ENCODE measurements at regions not wholly inside any gene's neighbourhood (a gene's known extent, or its start where the extent isn't known, plus 50 kb on each side); places are given as distances from the start of the nearest gene placed in this dataset.
"Not testable (repeated sequence)": the region's sequence is repeated elsewhere in the genome, so short reads cannot be mapped to it uniquely, and the experiment has no call there.

- no peak for DNase-seq
- H3K36me3 Mint-ChIP-seq: no peaks in the 10 kb centered on the region
- no peaks in the 10 kb centered on the region for H3K4me1 Mint-ChIP-seq
- H3K9me3 Mint-ChIP-seq: peaks cover 6% of the 10 kb centered on the region
- no peak overlapping the region for H3K4me3 Mint-ChIP-seq
- H3K27ac Mint-ChIP-seq: no peak overlapping the region
- H3K27me3 Mint-ChIP-seq: no peaks in the 10 kb centered on the region
- CTCF ChIA-PET: no interaction called here
Observed at GRCh38 chr2:122707224-122707824, 951.9 kb downstream of the TSN start.

- Mint-ChIP-seq H3K9me3 (peaks cover 17% of the 10 kb centered on the region), H3K27ac (no peak overlapping the region), H3K4me3 (no peak overlapping the region), H3K36me3 (no peaks in the 10 kb centered on the region), H3K27me3 (no peaks in the 10 kb centered on the region), H3K4me1 (no peaks in the 10 kb centered on the region)
- CTCF ChIA-PET: no interaction called here
- no peak for DNase-seq
Observed at GRCh38 chr2:122710049-122710448, 954.6 kb downstream of the TSN start.

DNA sequence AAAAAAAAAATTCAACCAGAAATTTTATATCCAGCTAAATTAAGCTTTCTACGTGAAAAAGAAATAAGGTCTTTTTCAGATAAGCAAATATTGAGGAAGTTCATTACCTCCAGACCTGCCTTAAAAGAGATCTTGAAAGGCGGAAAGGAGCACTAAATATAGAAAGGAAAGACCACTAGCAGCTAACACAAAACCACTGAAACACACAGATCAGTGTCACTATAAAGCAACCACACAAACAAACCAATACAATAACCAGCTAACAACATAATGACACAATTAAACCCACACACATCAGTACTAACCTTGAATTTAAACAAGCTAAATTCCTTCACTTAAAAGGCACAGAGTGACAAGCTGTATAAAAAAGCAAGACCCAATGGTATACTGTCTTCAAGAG, 958.3 kb downstream of the TSN start:
- peaks cover 17% of the 10 kb centered on the region for H3K9me3 Mint-ChIP-seq
- no peaks in the 10 kb centered on the region for H3K36me3 Mint-ChIP-seq
- CTCF ChIA-PET: interaction anchor here (0.6 kb wide), 1 partner anchor 346 kb away, joined by 3 read pairs; no protein-coding TSS in a partner anchor
- no peak for DNase-seq
- no peaks in the 10 kb centered on the region for H3K4me1 Mint-ChIP-seq
- no peak overlapping the region for H3K27ac Mint-ChIP-seq
- H3K4me3 Mint-ChIP-seq: no peak overlapping the region
- H3K27me3 Mint-ChIP-seq: no peaks in the 10 kb centered on the region

GRCh38 chr2:122720822-122721221, 965.4 kb downstream of the TSN start:
- H3K9me3 Mint-ChIP-seq, H3K27ac Mint-ChIP-seq, H3K4me1 Mint-ChIP-seq, CTCF ChIA-PET, H3K4me3 Mint-ChIP-seq, DNase-seq, H3K27me3 Mint-ChIP-seq, H3K36me3 Mint-ChIP-seq: not testable (repeated sequence)

GRCh38 chr2:122734766-122735424, 979.4 kb downstream of the TSN start:
- H3K36me3 Mint-ChIP-seq: no peaks in the 10 kb centered on the region
- no peak overlapping the region for H3K4me3 Mint-ChIP-seq
- CTCF ChIA-PET: no interaction called here
- peaks cover 4% of the 10 kb centered on the region for H3K4me1 Mint-ChIP-seq
- DNase-seq: no peak
- H3K9me3 Mint-ChIP-seq: no peaks in the 10 kb centered on the region
- no peak overlapping the region for H3K27ac Mint-ChIP-seq
- H3K27me3 Mint-ChIP-seq: no peaks in the 10 kb centered on the region

DNA sequence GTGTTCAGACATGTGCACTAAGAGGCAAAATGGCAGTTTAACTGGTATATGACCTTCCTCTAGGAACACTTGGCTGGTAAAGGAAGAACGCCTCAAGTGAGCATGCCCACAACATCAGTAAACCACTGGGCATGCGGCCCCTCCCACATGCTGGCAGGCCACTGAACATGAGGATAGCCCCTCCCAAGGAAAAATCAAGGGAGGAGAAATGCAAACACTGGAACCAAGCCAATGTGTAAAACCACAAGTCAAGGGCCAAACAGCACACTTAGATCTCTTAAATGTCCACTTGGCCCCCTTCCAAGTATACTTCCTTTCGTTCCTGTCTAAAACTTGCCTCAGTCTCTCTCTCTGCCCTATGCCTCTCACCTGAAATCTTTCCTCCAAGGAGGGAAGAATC, 980.8 kb downstream of the TSN start:
- DNase-seq: no peak
- H3K27ac Mint-ChIP-seq: no peak overlapping the region
- no peaks in the 10 kb centered on the region for H3K9me3 Mint-ChIP-seq
- H3K4me1 Mint-ChIP-seq: peaks cover 4% of the 10 kb centered on the region
- CTCF ChIA-PET: no interaction called here
- H3K4me3 Mint-ChIP-seq: no peak overlapping the region
- H3K27me3 Mint-ChIP-seq: no peaks in the 10 kb centered on the region
- H3K36me3 Mint-ChIP-seq: no peaks in the 10 kb centered on the region

DNA sequence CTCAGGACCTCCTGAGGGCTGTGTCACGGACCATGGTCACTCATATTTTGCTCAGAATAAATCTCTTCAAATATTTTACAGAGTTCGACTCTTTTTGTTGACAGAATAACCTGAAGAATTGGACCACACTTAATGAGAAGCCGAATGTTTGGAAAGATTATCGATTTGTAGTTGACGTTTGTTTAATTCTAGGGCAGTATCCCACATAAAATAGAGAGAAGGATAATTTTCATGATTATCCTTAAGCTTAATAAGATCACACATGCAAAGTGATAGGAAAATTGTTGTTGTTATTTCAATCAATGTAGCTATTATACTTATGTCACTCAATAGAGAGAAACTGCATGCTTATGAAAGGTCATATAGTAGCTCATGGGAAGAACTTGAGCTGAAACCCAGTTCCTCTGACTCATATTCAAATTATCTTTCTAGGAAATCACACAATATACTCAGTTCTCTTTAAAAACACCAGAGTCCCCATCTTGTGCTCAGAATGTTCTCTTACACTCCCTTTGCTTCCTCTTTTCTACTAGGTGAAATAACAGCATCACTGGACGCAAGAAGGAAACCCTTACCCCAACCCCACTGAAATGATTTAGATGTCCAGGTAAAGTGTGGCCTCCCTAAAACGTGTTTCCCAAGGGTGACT, 982.1 kb downstream of the TSN start:
- H3K9me3 Mint-ChIP-seq: no peaks in the 10 kb centered on the region
- no peak overlapping the region for H3K27ac Mint-ChIP-seq
- no peaks in the 10 kb centered on the region for H3K36me3 Mint-ChIP-seq
- no peak for DNase-seq
- peaks cover 4% of the 10 kb centered on the region for H3K4me1 Mint-ChIP-seq
- H3K4me3 Mint-ChIP-seq: no peak overlapping the region
- H3K27me3 Mint-ChIP-seq: no peaks in the 10 kb centered on the region
- CTCF ChIA-PET: interaction anchor here (0.5 kb wide), 1 partner anchor 1353 kb away, joined by 4 read pairs; no protein-coding TSS in a partner anchor

DNA sequence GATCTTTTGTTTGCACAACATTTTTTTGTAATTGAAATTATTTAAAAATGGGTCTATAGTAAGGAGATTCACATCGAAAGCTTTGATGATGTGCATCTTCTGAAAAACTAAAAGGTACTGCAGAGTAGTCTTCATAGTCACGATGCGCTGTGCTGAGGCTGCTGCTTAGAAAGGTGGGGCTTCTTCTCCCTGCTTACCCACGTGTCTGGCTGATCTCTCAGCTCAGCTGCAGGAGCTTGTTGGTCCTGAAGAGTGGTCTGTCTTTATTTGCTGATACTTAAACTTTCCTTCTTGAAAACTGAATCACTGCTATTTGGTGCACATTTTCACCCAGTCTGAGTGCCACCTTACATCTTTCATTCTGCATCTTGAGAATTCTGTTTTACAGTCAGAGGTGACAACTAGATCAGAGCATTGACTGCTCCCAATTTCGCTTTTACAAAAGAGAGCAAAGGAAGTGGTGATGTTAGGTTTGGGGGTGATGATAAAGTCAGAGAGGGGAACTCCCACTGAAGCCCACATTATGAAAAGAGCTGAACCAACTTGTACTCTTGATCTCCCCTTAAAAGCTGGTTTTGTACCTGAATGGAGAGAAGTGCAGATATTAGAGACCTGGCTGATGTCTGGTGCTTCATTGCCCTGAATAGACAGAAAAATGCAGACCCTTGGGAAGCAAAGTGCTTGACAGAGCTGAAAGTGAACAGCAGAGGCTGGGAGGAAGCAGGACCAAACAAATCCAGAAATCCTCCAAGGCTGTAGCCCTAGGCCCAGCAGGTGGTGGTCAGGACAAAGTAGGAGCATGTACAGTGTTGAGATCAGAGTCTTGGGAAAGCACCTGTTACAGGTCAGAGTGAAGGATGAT, 984.5 kb downstream of the TSN start:
- no peaks in the 10 kb centered on the region for H3K27me3 Mint-ChIP-seq
- peaks cover 4% of the 10 kb centered on the region for H3K4me1 Mint-ChIP-seq
- no peak for DNase-seq
- no peak overlapping the region for H3K4me3 Mint-ChIP-seq
- H3K27ac Mint-ChIP-seq: no peak overlapping the region
- no peaks in the 10 kb centered on the region for H3K9me3 Mint-ChIP-seq
- CTCF ChIA-PET: no interaction called here
- no peaks in the 10 kb centered on the region for H3K36me3 Mint-ChIP-seq

DNA sequence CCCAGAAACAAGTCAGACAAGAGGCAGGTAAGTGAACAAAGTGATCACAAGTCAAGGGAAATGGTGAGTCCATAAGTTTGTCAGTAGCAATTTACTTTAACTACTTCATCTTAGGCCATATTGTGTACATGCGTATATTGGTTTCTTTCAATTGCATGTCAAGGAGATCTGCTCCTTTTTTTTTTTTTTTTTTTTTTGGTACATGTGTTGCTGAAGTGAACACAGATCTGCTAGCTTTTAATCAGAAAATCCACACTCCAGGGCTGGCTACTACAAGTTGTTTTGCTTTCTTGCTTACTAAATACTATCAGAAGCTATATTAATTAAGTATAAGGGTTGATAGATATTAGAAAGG, 985.1 kb downstream of the TSN start:
- no peaks in the 10 kb centered on the region for H3K27me3 Mint-ChIP-seq
- H3K4me1 Mint-ChIP-seq: peaks cover 4% of the 10 kb centered on the region
- no peak overlapping the region for H3K27ac Mint-ChIP-seq
- DNase-seq: no peak
- no peak overlapping the region for H3K4me3 Mint-ChIP-seq
- CTCF ChIA-PET: no interaction called here
- H3K36me3 Mint-ChIP-seq: no peaks in the 10 kb centered on the region
- H3K9me3 Mint-ChIP-seq: no peaks in the 10 kb centered on the region

DNA sequence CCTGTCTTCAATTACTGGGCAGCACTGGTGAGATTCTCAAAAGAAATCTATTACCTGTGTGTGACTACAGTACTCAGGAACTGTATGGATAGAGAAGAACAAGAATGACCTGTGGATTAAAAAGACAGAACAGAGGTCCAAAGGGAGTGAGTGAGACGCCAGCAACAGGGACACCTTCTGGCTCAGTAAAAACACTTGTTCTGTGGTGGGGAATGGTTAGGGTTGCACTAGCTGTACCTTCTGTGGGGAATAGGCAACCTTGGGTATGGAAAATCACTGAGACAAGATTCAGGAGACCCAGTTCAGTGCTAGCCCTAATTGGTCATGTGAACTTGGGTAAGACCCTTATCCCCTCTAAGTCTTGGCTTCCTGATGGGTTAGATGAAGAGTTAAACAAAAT, 986.0 kb downstream of the TSN start:
- Mint-ChIP-seq H3K4me1 (peaks cover 4% of the 10 kb centered on the region), H3K27ac (no peak overlapping the region), H3K36me3 (no peaks in the 10 kb centered on the region), H3K9me3 (no peaks in the 10 kb centered on the region), H3K27me3 (no peaks in the 10 kb centered on the region), H3K4me3 (no peak overlapping the region)
- CTCF ChIA-PET: no interaction called here
- DNase-seq: no peak

DNA sequence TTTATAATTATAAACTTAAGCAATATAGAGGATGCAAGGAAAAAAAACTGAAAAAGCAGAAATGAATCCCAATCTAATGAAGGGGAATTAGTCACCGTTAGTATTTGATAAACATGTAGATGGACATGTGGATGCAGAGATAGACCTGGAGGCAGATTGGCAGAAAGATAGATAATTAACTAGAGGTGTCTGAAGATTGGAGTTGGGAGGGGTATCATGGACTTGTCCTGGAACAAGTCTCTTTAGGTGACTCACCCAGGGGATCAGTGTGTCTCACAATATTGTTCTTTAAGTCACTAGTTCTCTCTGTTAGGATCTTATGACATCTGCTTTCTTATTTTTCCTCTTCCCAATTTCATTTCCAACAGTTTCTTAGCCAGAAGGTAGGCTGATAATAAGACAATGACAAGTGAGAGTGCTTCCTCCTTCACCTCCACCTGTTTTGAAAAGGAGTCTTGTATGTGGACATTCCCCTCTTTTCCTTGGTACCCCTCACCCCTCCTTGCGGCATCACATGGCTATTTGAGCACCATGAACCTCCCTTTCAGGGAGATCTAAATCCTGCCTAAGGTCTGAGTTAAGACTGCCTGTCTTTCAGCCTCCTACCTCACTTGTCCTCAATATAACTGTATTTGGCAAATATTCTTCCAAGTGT, 987.7 kb downstream of the TSN start:
- Mint-ChIP-seq H3K4me3 (no peak overlapping the region), H3K9me3 (no peaks in the 10 kb centered on the region), H3K27ac (no peak overlapping the region), H3K36me3 (no peaks in the 10 kb centered on the region), H3K27me3 (no peaks in the 10 kb centered on the region), H3K4me1 (no peaks in the 10 kb centered on the region)
- no peak for DNase-seq
- CTCF ChIA-PET: no interaction called here

DNA sequence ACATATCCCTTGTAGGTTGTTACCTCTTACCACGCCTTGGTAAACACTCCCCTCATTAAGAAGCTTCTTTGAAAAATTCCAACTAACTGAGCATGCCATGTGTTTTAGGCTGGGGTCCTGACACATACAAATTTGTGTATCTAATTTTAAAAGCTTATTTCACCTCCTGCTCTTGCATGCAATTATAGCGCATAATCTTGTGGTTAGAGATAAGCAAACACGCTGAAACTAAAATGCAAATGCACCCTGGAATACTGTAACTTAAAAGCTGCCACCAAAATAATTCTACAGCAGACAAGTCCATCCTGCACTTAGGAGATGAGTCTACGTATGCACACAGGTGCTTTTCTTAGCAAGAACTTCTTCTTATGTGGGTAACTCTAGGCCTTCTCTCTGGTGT, 990.2 kb downstream of the TSN start:
- H3K4me1 Mint-ChIP-seq: no peaks in the 10 kb centered on the region
- H3K4me3 Mint-ChIP-seq: no peak overlapping the region
- CTCF ChIA-PET: no interaction called here
- H3K36me3 Mint-ChIP-seq: no peaks in the 10 kb centered on the region
- no peaks in the 10 kb centered on the region for H3K27me3 Mint-ChIP-seq
- H3K9me3 Mint-ChIP-seq: no peaks in the 10 kb centered on the region
- no peak for DNase-seq
- no peak overlapping the region for H3K27ac Mint-ChIP-seq

- CTCF ChIA-PET: no interaction called here
- Mint-ChIP-seq H3K36me3 (no peaks in the 10 kb centered on the region), H3K9me3 (no peaks in the 10 kb centered on the region), H3K27ac (no peak overlapping the region), H3K4me1 (no peaks in the 10 kb centered on the region), H3K4me3 (no peak overlapping the region), H3K27me3 (no peaks in the 10 kb centered on the region)
- DNase-seq: no peak
Observed at GRCh38 chr2:122747670-122748069, 992.2 kb downstream of the TSN start.

DNA sequence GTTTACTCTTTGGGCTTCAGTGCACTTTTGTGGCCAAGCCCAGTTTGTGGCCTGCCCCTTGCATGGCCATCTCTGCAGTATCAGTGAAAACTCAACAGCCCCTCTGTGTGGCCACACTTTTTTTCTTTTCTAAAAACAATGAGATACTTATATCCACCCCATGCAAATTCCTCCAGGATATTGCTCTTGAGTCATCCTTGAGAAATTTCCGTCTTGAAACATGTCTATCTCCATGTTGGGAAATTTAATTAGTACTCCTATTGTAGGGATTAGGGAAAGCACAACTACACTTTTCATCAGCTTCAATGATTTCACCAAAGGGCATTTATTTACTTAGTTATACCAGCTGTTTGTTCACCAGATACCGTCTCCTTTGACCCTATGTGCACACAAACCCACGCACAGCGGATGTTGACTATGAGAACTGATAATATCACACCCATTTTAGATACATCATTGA, 993.1 kb downstream of the TSN start:
- Mint-ChIP-seq H3K4me3 (no peak overlapping the region), H3K27ac (no peak overlapping the region), H3K4me1 (no peaks in the 10 kb centered on the region), H3K9me3 (no peaks in the 10 kb centered on the region), H3K36me3 (no peaks in the 10 kb centered on the region), H3K27me3 (no peaks in the 10 kb centered on the region)
- DNase-seq: no peak
- CTCF ChIA-PET: no interaction called here

Data from activated naive CD4-positive, alpha-beta T cell treated with anti-CD3 and anti-CD28 coated beads, Interleukin-2, amount 10 ng/mL, durations not matched to agents 7 days and 5 days (primary cell).